ENCODE measurements at regions not wholly inside any gene's neighbourhood (a gene's known extent, or its start where the extent isn't known, plus 50 kb on each side); places are given as distances from the start of the nearest gene placed in this dataset.

- DNase-seq (ENCODE audit: low spot score) = no peak
- no peak overlapping the region for H3K4me3 ChIP-seq
- H3K27me3 ChIP-seq = no peaks in the 10 kb centered on the region
- no peak for TF ChIP-seq CTCF (IDR thresholded peaks at IDR 0.05)
- no peaks in the 10 kb centered on the region for H3K36me3 ChIP-seq
- H3K27ac ChIP-seq = no peak overlapping the region
- H3K4me1 ChIP-seq = no peaks in the 10 kb centered on the region
- H3K9me3 ChIP-seq = no peaks in the 10 kb centered on the region
These were observed 347.9 kb upstream of the EYS start for GRCh38 chr6:66054967-66055366.

GRCh38 chr6:66051812-66052211 is 344.8 kb upstream of the EYS start:
- DNase-seq (ENCODE audit: low spot score) = no peak

GRCh38 chr6:66048684-66049474 is 341.9 kb upstream of the EYS start:
- no peak overlapping the region for H3K4me3 ChIP-seq
- no peak for DNase-seq (ENCODE audit: low spot score)
- H3K4me1 ChIP-seq = no peaks in the 10 kb centered on the region
- H3K9me3 ChIP-seq = no peaks in the 10 kb centered on the region
- no peaks in the 10 kb centered on the region for H3K36me3 ChIP-seq
- no peak overlapping the region for H3K27ac ChIP-seq
- no peak for TF ChIP-seq CTCF (IDR thresholded peaks at IDR 0.05)
- no peaks in the 10 kb centered on the region for H3K27me3 ChIP-seq

More at GRCh38 chr6:66051812-66052211, 344.8 kb upstream of the EYS start:
- Histone ChIP-seq H3K9me3 (no peaks in the 10 kb centered on the region), H3K27me3 (no peaks in the 10 kb centered on the region), H3K36me3 (no peaks in the 10 kb centered on the region), H3K4me3 (no peak overlapping the region), H3K27ac (no peak overlapping the region), H3K4me1 (no peaks in the 10 kb centered on the region)
- TF ChIP-seq CTCF (IDR thresholded peaks at IDR 0.05) = no peak

GRCh38 chr6:66032626-66033025 is 325.6 kb upstream of the EYS start:
- no peak for TF ChIP-seq CTCF (IDR thresholded peaks at IDR 0.05)
- no peak overlapping the region for H3K4me3 ChIP-seq
- no peaks in the 10 kb centered on the region for H3K36me3 ChIP-seq
- H3K27me3 ChIP-seq = no peaks in the 10 kb centered on the region
- no peaks in the 10 kb centered on the region for H3K9me3 ChIP-seq
- H3K27ac ChIP-seq = no peak overlapping the region
- no peak for DNase-seq (ENCODE audit: low spot score)
- no peaks in the 10 kb centered on the region for H3K4me1 ChIP-seq

GRCh38 chr6:66029391-66029790 is 322.4 kb upstream of the EYS start:
- no peak overlapping the region for H3K4me3 ChIP-seq
- no peaks in the 10 kb centered on the region for H3K4me1 ChIP-seq
- no peaks in the 10 kb centered on the region for H3K9me3 ChIP-seq
- H3K36me3 ChIP-seq = no peaks in the 10 kb centered on the region
- no peak for DNase-seq (ENCODE audit: low spot score)
- no peak overlapping the region for H3K27ac ChIP-seq
- TF ChIP-seq CTCF (IDR thresholded peaks at IDR 0.05) = no peak
- H3K27me3 ChIP-seq = no peaks in the 10 kb centered on the region

GRCh38 chr6:65999288-65999791 is 292.3 kb upstream of the EYS start:
- no peak for TF ChIP-seq CTCF (IDR thresholded peaks at IDR 0.05)
- H3K27me3 ChIP-seq = no peaks in the 10 kb centered on the region
- no peak for DNase-seq (ENCODE audit: low spot score)
- no peak overlapping the region for H3K4me3 ChIP-seq
- no peaks in the 10 kb centered on the region for H3K9me3 ChIP-seq
- H3K27ac ChIP-seq = no peak overlapping the region
- no peaks in the 10 kb centered on the region for H3K4me1 ChIP-seq
- no peaks in the 10 kb centered on the region for H3K36me3 ChIP-seq

All from right atrium auricular region (tissue), 2 donors.